ENCODE measurements at regions not wholly inside any gene's neighbourhood (a gene's known extent, or its start where the extent isn't known, plus 50 kb on each side); places are given as distances from the start of the nearest gene placed in this dataset.

- DNase-seq, result no peak
Observed at GRCh38 chr6:166841216-166841615, 115.1 kb downstream of the RNASET2 start.

GRCh38 chr6:166839569-166839968 is 116.8 kb downstream of the RNASET2 start:
- no peak for DNase-seq

DNA sequence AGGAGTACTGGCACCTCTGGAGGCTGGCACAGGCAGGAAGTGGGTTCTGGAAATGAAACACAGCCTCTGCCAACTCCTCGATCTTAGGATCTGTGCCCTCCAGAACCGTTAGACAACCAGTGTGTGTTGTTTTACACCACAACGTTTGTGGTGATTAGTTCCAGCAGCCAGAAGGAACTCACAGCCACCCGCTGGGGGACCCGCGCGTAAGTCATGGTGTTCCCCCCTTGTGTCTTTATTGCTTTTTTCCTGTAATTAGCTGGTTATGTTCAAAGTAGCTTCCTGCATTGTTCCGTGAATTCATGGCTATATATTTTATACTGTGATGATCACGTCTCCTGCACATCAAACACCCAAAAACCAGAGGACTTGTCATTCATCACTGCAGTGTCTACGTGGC is 117.4 kb downstream of the RNASET2 start:
- DNase-seq, result no peak

DNA sequence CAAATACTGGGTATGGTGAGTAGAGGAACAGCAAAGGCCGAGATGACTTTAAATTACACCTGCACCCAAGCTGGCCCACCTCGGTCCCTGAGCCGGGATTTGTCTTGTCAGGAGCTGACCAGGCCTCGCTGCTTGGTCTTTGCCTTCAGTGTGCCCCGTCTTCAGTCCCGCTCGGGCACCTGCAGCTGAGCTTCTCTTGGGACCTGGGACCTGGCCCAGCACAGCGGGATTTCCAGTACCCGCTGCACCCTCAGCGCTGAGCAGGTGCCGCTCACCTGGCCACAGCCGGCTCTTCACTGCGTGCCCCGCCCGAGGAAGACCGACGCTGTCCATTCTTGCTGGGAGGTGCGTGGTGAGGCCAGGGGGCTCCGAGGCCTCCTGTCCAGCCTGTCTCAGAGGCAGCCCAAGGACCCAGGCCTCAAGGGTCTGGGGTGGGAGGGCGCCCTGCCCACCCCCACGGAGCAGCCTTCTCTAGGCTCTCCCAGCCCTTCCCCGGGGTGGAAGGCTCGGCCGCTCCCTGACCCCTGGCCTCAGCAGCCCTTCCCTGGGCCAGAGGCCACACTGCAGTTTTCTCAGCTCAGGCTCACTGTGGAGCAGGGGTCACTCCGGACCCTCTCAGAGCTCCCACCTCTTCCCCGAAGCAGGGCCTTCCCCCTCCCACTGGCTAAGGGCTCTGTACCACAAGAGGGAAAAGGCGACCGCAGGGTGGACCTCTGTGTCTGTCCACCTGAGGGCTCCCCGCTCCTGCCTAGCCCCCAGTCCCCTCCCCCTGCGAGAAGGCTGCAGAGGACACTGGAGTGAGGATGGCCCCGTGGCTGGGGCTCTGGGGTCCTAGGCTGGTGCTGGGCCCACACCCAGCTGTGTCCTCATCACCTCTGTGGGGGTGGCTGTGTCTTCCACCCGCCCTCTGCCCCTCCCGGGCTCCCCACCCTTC is 119.3 kb downstream of the RNASET2 start:
- DNase-seq, result no peak

DNA sequence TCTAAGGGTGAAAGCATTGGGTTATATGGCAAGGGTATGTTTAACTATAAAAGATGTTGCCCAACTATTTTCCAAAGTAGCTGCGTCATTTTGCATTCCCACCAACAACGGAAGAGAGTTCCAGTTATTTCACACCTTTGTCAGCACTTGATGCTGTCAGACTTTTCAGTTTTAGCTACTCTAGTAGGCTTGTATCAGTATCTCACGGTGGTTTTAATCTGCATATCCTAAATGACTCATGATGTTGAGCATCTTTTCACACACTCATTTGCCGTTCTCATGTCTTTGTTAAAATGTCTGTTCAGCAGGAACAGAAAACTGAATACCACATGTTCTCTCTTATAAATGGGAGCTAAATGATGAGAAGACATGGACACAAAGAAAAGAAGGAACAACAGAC is 122.3 kb downstream of the RNASET2 start:
- no peak for DNase-seq

DNA sequence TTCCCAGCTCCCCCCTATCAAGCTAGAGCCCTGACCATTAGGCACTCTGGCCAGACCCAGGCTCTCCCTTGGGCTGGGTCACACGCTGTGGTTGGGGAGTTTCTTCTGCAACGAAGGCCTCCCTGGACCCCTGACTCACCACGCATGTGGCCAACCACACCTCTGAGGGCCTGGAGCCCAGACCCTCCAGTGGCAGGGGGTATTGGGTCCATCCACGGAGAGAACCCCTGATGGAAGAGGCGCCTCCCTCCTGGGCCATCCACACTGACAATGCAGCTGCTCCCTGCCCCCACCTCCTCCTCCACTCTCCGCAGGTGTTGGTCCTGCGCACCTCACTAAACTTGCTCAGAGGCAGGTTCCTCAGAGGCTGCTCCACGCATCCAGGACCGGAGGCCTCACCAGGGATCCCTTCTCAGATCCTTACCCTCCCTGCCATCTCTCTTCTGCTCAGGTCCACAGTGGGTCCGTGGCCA is 125.4 kb downstream of the RNASET2 start:
- DNase-seq, result no peak

DNA sequence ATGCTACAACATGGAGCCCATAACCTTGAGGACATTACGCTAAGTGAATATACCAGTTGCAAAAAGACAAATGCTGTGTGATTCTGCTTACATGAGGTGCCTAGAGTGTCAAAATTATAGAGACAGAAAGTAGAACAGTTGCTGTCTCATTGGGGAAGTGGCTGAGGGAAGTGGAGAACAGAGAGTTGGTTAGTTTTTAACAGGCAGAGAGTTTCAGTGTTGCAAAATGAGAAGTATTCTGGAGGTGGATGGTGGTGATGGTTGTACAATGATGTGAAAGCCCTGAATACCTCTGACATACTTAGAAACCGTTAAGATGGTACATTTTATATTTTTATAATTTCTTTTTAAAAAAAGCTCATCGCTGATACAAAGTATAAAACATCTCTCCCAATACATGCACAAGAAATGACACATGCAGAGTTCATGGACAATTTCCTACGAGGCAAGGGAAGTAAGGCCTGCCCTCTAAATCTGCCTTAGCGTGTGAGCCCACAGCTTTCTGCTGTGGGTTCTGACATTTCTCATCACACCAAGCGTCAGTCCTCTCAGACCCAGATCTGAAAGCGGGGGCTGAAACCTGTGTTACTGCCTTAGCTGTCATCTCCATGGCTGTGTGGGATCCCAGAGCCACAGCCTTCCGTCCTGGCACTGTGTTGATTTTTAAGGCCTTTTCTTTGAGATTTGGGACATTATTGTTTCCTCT is 126.0 kb downstream of the RNASET2 start:
- no peak for DNase-seq

DNA sequence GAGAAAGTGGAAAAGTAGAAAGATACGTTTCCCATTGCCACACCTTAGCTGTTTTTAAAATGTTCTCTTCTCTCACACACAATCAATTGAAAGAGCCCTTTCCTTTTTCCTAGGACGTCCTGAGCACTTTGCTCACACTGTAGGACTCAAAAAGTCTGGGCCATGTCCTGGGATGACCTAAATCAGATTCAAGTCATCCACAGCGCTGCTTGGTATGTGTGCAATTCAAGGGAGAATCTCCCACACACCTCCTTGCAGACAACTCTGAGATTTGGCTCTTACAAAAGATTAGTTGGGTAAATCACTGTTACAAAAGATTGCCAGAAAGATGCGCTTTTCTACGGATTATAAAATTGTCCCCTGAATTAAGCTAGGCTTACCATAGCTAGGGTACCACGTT is 130.1 kb downstream of the RNASET2 start:
- no peak for DNase-seq

- DNase-seq, result no peak
Observed at GRCh38 chr6:166825553-166826145, 130.7 kb downstream of the RNASET2 start.

GRCh38 chr6:166824880-166825250 is 131.5 kb downstream of the RNASET2 start:
- DNase-seq, result no peak

DNA sequence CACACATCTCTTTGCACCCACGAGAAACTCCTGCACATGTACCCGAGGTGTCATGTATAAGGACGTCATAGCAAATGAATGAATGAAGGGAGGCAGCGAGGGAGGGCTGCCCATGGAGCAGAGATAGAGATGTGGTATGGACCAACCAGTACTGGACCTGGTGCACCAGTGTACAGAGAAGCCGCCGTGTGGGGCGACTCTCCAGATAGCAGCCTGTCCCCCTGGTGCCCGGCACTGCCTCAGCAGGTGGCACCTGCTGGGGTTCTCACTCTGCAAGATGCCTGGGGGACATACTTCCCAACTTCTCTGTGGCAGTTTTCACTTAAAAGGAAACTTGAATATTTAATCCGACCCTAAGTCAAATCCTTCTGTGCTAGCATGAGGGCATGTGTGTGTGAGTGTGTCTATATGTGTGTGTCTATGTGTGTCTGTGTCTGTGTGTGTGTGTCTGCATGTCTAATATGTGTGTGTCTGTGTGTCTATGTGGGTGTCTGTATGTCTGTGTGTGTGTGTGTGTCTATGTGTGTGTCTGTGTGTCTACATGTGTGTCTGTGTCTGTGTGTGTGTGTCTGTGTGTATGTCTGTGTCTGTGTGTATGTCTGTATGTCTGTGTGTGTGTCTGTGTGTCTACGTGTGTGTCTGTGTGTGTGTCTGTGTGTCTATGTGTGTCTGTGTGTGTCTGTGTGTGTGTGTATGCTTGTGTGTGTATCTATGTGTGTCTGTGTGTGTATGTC is 132.0 kb downstream of the RNASET2 start:
- DNase-seq, result no peak

GRCh38 chr6:166822609-166823008 is 133.7 kb downstream of the RNASET2 start:
- no peak for DNase-seq

GRCh38 chr6:166820483-166820882 is 135.9 kb downstream of the RNASET2 start:
- no peak for DNase-seq

DNA sequence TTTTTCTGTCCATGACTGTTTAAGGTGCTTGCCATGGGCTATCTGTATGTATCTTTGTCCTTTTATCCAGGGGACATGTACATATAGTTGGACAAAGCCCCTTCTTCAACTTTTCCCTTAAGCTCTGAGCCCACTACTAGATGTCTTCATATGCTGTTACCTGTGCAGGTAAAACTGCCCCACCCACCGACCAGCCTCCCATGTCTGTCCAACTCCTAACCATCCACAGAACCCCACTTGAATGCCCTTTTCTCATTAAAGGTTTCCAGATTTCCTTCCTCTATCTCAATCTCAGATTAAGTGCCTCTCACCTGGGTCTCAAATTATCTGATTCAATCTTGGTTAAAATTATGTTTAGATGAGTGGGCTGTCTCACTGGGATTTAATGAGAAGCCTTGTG is 136.3 kb downstream of the RNASET2 start:
- DNase-seq, result no peak

- DNase-seq, result no peak
Observed at GRCh38 chr6:166815629-166816028, 140.7 kb downstream of the RNASET2 start.

- no peak for DNase-seq
Observed at GRCh38 chr6:166814390-166814789, 142.0 kb downstream of the RNASET2 start.

GRCh38 chr6:166813461-166813860 is 142.9 kb downstream of the RNASET2 start:
- DNase-seq, result no peak

GRCh38 chr6:166810864-166811263 is 145.5 kb downstream of the RNASET2 start:
- no peak for DNase-seq

- no peak for DNase-seq
Observed at GRCh38 chr6:166809721-166810120, 146.6 kb downstream of the RNASET2 start.

DNA sequence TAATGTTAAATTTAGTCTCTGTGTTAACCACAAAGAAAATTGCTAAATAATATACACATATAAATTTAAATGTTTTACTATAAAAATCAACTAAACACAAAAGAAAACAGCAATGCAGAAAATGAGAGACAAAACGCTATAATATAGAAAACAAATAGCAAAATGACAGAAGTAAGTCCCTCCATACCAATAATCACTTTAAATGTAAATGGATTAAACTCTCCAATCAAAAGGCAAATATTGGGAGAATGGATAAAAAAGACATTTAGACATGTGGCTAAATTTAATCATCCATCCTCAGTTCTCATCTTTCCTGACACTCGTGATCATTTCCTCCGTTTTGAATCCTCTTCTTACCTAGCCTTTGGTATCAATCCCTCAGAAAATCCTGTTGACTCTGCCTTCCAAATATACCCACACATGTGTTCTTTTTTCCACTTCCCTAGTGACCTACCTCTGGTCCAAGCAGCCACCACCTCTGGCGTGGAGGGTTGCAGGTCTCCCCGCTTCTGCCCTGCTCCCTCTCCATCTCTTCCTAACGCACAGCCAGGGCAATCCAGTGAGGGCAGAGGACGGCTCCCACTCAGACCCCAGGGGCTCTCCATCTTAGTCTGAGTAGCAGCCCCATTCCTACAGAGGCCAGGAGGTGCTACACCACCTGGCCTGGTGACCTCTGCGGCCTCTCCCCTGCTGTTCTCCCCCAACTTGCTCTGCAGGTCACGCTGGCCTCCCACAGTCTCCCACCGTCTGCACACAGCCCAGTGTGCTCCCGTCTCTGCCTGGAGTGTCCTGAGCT is 149.2 kb downstream of the RNASET2 start:
- no peak for DNase-seq

DNA sequence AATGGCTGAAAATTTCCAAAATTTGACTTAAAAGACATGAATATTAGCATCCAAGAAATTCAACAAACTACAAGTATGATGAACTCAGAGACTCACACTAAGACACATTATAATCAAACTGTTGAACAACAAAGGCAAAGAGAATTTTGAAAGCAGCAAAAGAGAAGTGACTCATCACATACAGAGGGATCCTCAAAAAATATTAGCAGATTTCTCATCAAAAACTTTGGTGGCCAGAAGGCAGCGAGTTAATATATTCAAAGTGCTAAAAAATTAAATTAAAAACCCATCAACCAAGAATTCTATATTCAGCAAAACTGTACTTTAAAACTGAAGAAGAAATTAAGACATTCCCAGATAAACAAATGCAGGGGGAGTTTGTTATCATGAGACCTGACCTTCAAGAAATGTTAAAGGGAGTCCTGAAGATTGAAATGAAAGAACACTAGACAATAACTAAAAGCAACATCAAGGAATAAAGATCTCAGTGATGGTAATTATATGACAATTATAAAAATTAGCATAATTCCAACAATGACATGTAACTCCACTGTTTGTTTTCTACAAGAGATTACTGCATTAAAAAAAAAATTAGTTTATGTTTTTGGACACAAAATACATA is 150.0 kb downstream of the RNASET2 start:
- no peak for DNase-seq

DNA sequence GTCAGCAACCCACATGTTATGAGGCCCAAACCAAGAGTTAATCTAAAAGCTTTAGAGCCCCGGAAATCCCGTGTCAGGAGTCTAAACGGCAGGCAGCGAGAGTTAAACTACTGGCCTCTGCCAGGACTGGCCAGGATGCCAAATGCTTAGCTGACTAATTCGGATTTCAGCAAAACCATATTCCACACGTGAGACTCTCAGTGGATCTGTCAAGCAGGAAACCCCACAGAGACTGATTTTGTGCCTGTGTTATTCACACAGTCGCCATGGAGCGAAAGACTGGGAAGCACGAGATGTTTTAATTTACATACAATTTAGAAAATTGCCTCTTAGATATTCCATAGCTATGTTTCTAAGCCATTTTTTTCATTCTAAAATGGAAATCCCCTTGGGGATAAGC is 152.9 kb downstream of the RNASET2 start:
- no peak for DNase-seq

Data from CD4-positive, alpha-beta T cell treated with Interleukin-6 for 4 hours (primary cell).